Lung (tissue), 11 donors: ENCODE measurements at regions not wholly inside any gene's neighbourhood (a gene's known extent, or its start where the extent isn't known, plus 50 kb on each side); places are given as distances from the start of the nearest gene placed in this dataset.

Experiments
- ATAC-seq: fragments of 200-7000 bp; cut with Tn5 transposase; one replicate; pipeline ENCODE4 v1.9.1; 2020; ENCODE audit warnings: moderate number of reproducible peaks; ENCODE audit not compliant: insufficient read depth, low FRiP score
- DNase-seq, 3 donors: peaks; one replicate each; pipeline ENCODE4 v3.0.0-alpha.2; 2013 to 2017
- H3K27ac ChIP-seq, 2 donors: one replicate each; pipeline ENCODE4 v1.5.1; 2013; ENCODE audit warnings: mild to moderate bottlenecking in 2 of 2, moderate library complexity in 2 of 2, control low read depth in 1 of 2, inconsistent platforms in 1 of 2, low read depth in 1 of 2, low read length in 1 of 2
- H3K27me3 ChIP-seq, 3 donors: one replicate each; pipeline ENCODE4 v1.5.1; 2013; ENCODE audit warnings: low read length in 2 of 3; ENCODE audit not compliant: control insufficient read depth in 3 of 3, insufficient read depth in 3 of 3
- H3K36me3 ChIP-seq, 4 donors: one replicate each; pipeline ENCODE4 v1.5.1; 2013; ENCODE audit warnings: low read length in 4 of 4, mild to moderate bottlenecking in 1 of 4, moderate library complexity in 1 of 4; ENCODE audit not compliant: control insufficient read depth in 4 of 4, insufficient read depth in 4 of 4
- H3K4me1 ChIP-seq, 5 donors: one replicate each; pipeline ENCODE4 v1.5.1; 2013; ENCODE audit warnings: low read length in 5 of 5, mild to moderate bottlenecking in 2 of 5, moderate library complexity in 1 of 5; ENCODE audit not compliant: control insufficient read depth in 5 of 5, insufficient read depth in 5 of 5
- H3K4me3 ChIP-seq: one replicate; pipeline ENCODE4 v1.5.1; 2013; ENCODE audit warnings: mild to moderate bottlenecking, control low read depth, moderate library complexity
- H3K9ac ChIP-seq, 2 donors: one replicate each; pipeline ENCODE4 v1.5.1; 2013; ENCODE audit warnings: low read length in 2 of 2, control low read depth in 1 of 2; ENCODE audit not compliant: insufficient read depth in 1 of 2
- H3K9me3 ChIP-seq, 4 donors: one replicate each; pipeline ENCODE4 v1.5.1; 2013; ENCODE audit warnings: low read length in 3 of 4, mild to moderate bottlenecking in 1 of 4, moderate library complexity in 1 of 4; ENCODE audit not compliant: control insufficient read depth in 4 of 4, insufficient read depth in 3 of 4
- WGBS, 2 donors: extraction: QIAGEN DNeasy Blood & Tissue Kit; methylation state at CpG; one replicate each; pipeline ENCODE4 v1.1.7; 2013; 5-methylcytosine and 5-hydroxymethylcytosine counted together
- TF ChIP-seq, protein P1 (sequence below): IDR thresholded peaks from 2 replicates; pipeline ENCODE4 v1.5.1; 2012; ENCODE audit warnings: mild to moderate bottlenecking; ENCODE audit errors: control extremely low read depth, extremely low read depth
- donor health status: control.
- donor health status: control.
- donor health status: Bipolar disorder and iron deficiency.
- donor health status: healthy.
- donor health status: DM: yes; HTN: yes; CAD: no.

DNA sequence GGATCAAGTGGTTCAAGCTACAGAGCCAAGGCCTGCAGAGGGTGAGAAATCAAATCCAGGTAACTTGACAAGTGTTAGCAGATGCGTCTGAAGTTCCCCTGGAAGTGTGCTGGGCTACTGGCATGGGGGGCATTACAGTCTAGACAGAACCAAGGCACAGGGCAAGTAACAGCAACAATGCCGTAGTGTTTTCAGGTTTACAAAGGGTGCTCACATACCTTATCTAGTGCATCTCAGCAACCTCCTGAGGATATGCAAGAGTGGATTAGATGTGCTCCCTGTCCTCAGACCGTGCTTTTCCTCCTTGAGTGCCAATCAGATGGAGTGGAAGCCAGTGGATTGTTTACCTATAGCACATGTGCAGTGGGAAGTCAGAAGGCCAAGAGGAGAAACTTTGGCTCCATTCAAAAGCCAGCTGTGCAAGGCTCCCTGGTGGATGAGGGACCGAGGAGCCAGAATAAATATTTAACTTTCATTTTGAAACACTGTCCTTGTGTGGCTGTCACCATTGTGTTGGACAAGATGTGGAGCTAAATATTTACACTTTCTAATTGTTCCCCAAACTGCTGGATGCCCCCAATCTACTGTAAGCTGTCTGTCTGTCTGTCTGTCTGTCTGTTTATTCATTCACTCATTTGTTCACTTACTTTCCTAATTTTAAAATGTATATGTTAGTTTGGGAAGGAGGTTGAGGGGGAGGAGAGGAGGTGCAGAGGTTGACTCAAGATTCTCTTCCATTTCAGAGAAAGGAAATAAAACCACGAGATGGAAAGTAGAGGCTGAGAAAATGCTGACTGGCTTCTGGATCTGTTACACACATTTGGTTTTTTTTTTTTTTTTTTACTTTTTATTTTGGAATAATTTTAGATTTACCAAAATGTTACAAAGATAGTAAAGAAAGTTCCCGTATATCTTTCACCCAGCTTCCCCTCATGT is 184.0 kb upstream of the PARP11 start:
- Histone ChIP-seq H3K4me1 (no peaks in the 10 kb centered on the region), H3K9ac (no peak overlapping the region), H3K9me3 (no peaks in the 10 kb centered on the region), H3K27ac (no peak overlapping the region), H3K27me3 (no peaks in the 10 kb centered on the region), H3K4me3 (no peak overlapping the region), H3K36me3 (no peaks in the 10 kb centered on the region)
- DNase-seq (no peak), ATAC-seq (no peak)
- WGBS, 2 donors: 57 to 68% methylated on average over 6 of the region's 6 CpGs
- TF ChIP-seq, protein P1, sequence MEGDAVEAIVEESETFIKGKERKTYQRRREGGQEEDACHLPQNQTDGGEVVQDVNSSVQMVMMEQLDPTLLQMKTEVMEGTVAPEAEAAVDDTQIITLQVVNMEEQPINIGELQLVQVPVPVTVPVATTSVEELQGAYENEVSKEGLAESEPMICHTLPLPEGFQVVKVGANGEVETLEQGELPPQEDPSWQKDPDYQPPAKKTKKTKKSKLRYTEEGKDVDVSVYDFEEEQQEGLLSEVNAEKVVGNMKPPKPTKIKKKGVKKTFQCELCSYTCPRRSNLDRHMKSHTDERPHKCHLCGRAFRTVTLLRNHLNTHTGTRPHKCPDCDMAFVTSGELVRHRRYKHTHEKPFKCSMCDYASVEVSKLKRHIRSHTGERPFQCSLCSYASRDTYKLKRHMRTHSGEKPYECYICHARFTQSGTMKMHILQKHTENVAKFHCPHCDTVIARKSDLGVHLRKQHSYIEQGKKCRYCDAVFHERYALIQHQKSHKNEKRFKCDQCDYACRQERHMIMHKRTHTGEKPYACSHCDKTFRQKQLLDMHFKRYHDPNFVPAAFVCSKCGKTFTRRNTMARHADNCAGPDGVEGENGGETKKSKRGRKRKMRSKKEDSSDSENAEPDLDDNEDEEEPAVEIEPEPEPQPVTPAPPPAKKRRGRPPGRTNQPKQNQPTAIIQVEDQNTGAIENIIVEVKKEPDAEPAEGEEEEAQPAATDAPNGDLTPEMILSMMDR: no peak

DNA sequence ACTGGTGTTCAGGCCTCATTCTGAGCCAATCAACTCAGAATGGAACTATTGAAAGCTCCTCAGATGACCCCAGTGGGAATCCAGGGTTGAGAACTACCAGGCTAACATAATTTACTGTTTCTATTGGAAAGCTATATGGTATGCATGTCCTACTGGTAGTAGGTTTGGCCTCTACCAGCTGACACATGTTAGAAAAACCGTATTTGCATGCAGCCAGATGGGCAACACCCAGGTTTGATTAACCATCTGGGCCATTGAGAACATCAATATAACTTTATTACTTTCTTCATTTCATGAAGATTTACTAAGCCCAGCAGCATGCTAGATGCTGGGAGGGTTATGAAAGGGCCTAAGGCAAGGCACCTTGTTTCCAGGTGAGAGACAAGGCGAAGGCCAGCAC is 181.4 kb upstream of the PARP11 start:
- 94 to 98% methylated on average over 2 of the region's 2 CpGs for WGBS, 2 donors
- TF ChIP-seq, protein P1: no peak
- Histone ChIP-seq H3K9me3 (no peaks in the 10 kb centered on the region), H3K4me1 (no peaks in the 10 kb centered on the region), H3K9ac (no peak overlapping the region), H3K27ac (no peak overlapping the region), H3K36me3 (no peaks in the 10 kb centered on the region), H3K27me3 (no peaks in the 10 kb centered on the region), H3K4me3 (no peak overlapping the region)
- ATAC-seq (no peak), DNase-seq (no peak)

DNA sequence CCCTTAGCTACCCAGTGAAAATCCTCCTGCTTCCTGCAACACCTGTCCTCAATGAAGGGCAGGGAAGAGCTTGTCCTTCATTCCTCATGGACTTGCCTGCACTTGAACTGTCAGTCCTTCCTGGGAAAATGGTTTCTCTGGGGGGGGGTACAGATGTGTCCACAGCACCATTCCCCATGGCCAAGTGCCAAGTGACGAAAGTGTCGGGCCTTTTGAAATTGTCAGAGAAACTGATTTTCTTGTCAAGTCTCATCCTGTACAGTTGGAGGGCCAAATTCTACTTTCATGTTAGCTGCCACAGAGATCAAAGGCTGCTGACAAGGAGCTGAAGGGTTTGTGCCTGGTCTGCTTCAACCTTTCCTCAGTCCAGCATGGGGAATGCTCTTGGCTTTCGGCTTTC is 179.5 kb upstream of the PARP11 start:
- Histone ChIP-seq H3K9me3 (no peaks in the 10 kb centered on the region), H3K9ac (no peak overlapping the region), H3K27ac (no peak overlapping the region), H3K4me3 (no peak overlapping the region), H3K36me3 (no peaks in the 10 kb centered on the region), H3K27me3 (peaks cover 0 to 2% (median 0%) of the 10 kb centered on the region in 3 donors), H3K4me1 (no peaks in the 10 kb centered on the region)
- DNase-seq: no peak
- WGBS, 2 donors: 79 to 81% methylated on average over 3 of the region's 3 CpGs
- ATAC-seq: no peak
- TF ChIP-seq, protein P1: no peak
